HCT116 (cell line): ENCODE measurements at regions not wholly inside any gene's neighbourhood (a gene's known extent, or its start where the extent isn't known, plus 50 kb on each side); places are given as distances from the start of the nearest gene placed in this dataset.

Experiments used
- ATAC-seq: fragments of 200-7000 bp; cut with Tn5 transposase; 2 replicates; pipeline ENCODE4 v1.9.1; 2020; ENCODE audit warnings: mild to moderate bottlenecking, moderate library complexity
- BruUV-seq: library from RNA; stranded (reverse); fragments of 400-500 nt; replicated peaks from 2 replicates; lab custom pipeline; 2021; lab: Mats Ljungman, UMichigan
- CTCF ChIA-PET: fragments of 300-600 bp; sonication (Branson Sonifier 250); formaldehyde crosslinking; loops from one replicate; lab custom pipeline; 2021; ENCODE audit warnings: antibody characterized with exemption; lab: Charles Lee
- POLR2A ChIA-PET: fragments of 300-600, 350-600 bp; sonication (Branson Sonifier 250); formaldehyde crosslinking; loops from one replicate; lab custom pipeline; 2021; ENCODE audit warnings: antibody characterized with exemption; lab: Charles Lee
- RAD21 ChIA-PET, 2 experiments: fragments of 300-600 bp; sonication (Branson Sonifier 250); formaldehyde crosslinking; loops; one replicate each; lab custom pipeline; 2023; ENCODE audit warnings: low total read pairs in 2 of 2; ENCODE audit not compliant: uncharacterized antibody in 2 of 2, unreplicated experiment in 2 of 2, low non-redundant PET in 1 of 2; lab: Charles Lee
- DNase-seq: peaks from one replicate; pipeline ENCODE4 v3.0.0-alpha.2; 2010; ENCODE audit warnings: low read depth, low spot score
- H2AFZ ChIP-seq: fragments of 200-600 bp; shearing (Covaris generic), sonication (generic); 2 replicates; pipeline ENCODE4 v1.6.1; 2017; ENCODE audit warnings: low read depth, mixed run types, mixed read lengths, antibody characterized with exemption, low read length; ENCODE audit not compliant: poor library complexity, severe bottlenecking
- H3K27ac ChIP-seq: 2 replicates; pipeline ENCODE4 v1.5.1; 2012; ENCODE audit warnings: low read depth, low read length
- H3K27me3 ChIP-seq: fragments of 200-600 bp; sonication (generic); 2 replicates; pipeline ENCODE4 v1.6.1; 2016; ENCODE audit warnings: mixed run types, low read length, mixed read lengths; ENCODE audit not compliant: insufficient read depth
- H3K36me3 ChIP-seq, 2 experiments: fragments of 200-500 bp in 1 of 2; fragments of 200-600 bp in 1 of 2; sonication (Bioruptor generic) in 1 of 2; sonication (generic) in 1 of 2; 2 replicates each; pipeline versions ENCODE4 v1.5.1 to v1.6.1; 2014 to 2016; ENCODE audit warnings: low read length in 2 of 2, inconsistent platforms in 1 of 2, mixed read lengths in 1 of 2, mixed run types in 1 of 2; ENCODE audit not compliant: insufficient read depth in 2 of 2, control insufficient read depth in 1 of 2
- H3K4me1 ChIP-seq, 2 experiments: fragments of 200-600 bp in 1 of 2; sonication (generic) in 1 of 2; 2 replicates each; pipeline versions ENCODE4 v1.5.1 to v1.6.1; 2012 to 2017; ENCODE audit warnings: low read length in 2 of 2, inconsistent platforms in 1 of 2, mild to moderate bottlenecking in 1 of 2, mixed read lengths in 1 of 2, mixed run types in 1 of 2, moderate library complexity in 1 of 2; ENCODE audit not compliant: insufficient read depth in 2 of 2, control insufficient read depth in 1 of 2
- H3K4me2 ChIP-seq: fragments of 200-600 bp; sonication (generic); 2 replicates; pipeline ENCODE4 v1.6.1; 2017; ENCODE audit warnings: mixed run types, low read length, mixed read lengths
- H3K4me3 ChIP-seq, 2 experiments: fragments of 200-600 bp in 1 of 2; sonication (generic) in 1 of 2; replicated peaks in 1 of 2; 2 replicates each; pipeline ENCODE4 v1.5.1; 2011 to 2016; ENCODE audit warnings: low read length in 2 of 2, control low read depth in 1 of 2, low read depth in 1 of 2, mild to moderate bottlenecking in 1 of 2, mixed read lengths in 1 of 2, mixed run types in 1 of 2
- H3K79me2 ChIP-seq: fragments of 200-600 bp; sonication (generic); 2 replicates; pipeline ENCODE4 v1.6.1; 2017; ENCODE audit warnings: mild to moderate bottlenecking, mixed run types, low read length, moderate library complexity, mixed read lengths; ENCODE audit not compliant: insufficient read depth
- H3K9ac ChIP-seq: fragments of 200-600 bp; sonication (generic); 2 replicates; pipeline ENCODE4 v1.6.1; 2016; ENCODE audit warnings: low read length, mixed read lengths
- H3K9me2 ChIP-seq: fragments of 200-600 bp; sonication (generic), shearing (Covaris generic); 2 replicates; pipeline ENCODE4 v1.6.1; 2017; ENCODE audit warnings: mixed run types, mild to moderate bottlenecking, moderate library complexity; ENCODE audit not compliant: insufficient read depth
- H3K9me3 ChIP-seq, 2 experiments: fragments of 200-500 bp in 1 of 2; fragments of 200-600 bp in 1 of 2; sonication (Bioruptor generic) in 1 of 2; sonication (generic) in 1 of 2; 2 replicates each; pipeline ENCODE4 v1.6.1; 2014 to 2017; ENCODE audit warnings: low read length in 2 of 2, mixed read lengths in 2 of 2, inconsistent platforms in 1 of 2, low read depth in 1 of 2, mild to moderate bottlenecking in 1 of 2, mixed run types in 1 of 2, moderate library complexity in 1 of 2; ENCODE audit not compliant: control insufficient read depth in 1 of 2, insufficient read depth in 1 of 2
- H4K20me1 ChIP-seq: fragments of 200-600 bp; sonication (generic), shearing (Covaris generic); 2 replicates; pipeline ENCODE4 v1.6.1; 2017; ENCODE audit warnings: mixed run types, mild to moderate bottlenecking, moderate library complexity; ENCODE audit not compliant: insufficient read depth
- EGR1 ChIP-seq: IDR thresholded peaks from 2 replicates; pipeline ENCODE4 v1.6.1; 2012; ENCODE audit warnings: low read depth
- ELF1 ChIP-seq: IDR thresholded peaks from 2 replicates; pipeline ENCODE4 v1.6.1; 2012; ENCODE audit warnings: low read depth, borderline replicate concordance
- EZH2phosphoT487 ChIP-seq: fragments of 200-600 bp; IDR thresholded peaks from 2 replicates; pipeline ENCODE4 v1.6.1; 2018; ENCODE audit warnings: antibody characterized with exemption, borderline replicate concordance
- FOSL1 ChIP-seq: IDR thresholded peaks from 2 replicates; pipeline ENCODE4 v1.6.1; 2012; ENCODE audit warnings: low read depth
- JUND ChIP-seq: IDR thresholded peaks from 2 replicates; pipeline ENCODE4 v1.6.1; 2012
- SIN3A ChIP-seq: IDR thresholded peaks from 2 replicates; pipeline ENCODE4 v1.6.1; 2012; ENCODE audit warnings: low read depth
- SRF ChIP-seq: IDR thresholded peaks from 2 replicates; pipeline ENCODE4 v1.6.1; 2012; ENCODE audit warnings: low read depth
- TCF7L2 ChIP-seq: IDR thresholded peaks from 2 replicates; pipeline ENCODE4 v1.7.0; 2011; ENCODE audit warnings: borderline replicate concordance, inconsistent platforms; ENCODE audit not compliant: insufficient read depth, insufficient read length; ENCODE audit errors: extremely low read depth
- ZNF274 ChIP-seq: fragments of 200-500 bp; sonication (Bioruptor generic); IDR thresholded peaks from 2 replicates; pipeline ENCODE4 v1.6.1; 2014; ENCODE audit warnings: mild to moderate bottlenecking, low read depth, low read length, inconsistent platforms
- intact Hi-C: fragments of 100-400 bp; cut with micrococcal nuclease; formaldehyde crosslinking; loops from 2 replicates; pipeline ENCODE4 v1.10.0; 2022

DNA sequence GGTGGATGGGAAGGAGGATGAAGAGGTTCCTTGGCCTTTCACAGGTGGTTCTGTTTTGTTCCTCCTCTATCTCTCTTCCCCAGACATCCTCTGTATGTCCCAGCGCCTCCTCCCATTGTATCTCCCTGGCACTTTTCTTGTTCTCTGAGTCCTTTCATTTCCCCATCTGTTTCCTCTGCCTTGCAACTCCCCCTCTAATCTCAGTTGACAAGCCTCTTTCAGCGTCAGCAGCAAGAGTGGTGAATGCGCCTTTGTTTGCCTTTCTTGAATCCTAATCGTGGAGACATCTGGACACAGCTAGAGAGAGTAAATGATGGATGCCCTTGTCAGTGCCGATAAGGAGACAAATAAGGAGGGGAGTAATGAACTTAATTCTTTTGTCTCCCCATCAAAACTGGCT, 167.0 kb downstream of the NDUFA10 start:
- RAD21 ChIA-PET: no interaction called here
- H3K79me2 ChIP-seq: no peaks in the 10 kb centered on the region
- no peak overlapping the region for H3K4me2 ChIP-seq
- no peaks in the 10 kb centered on the region for H4K20me1 ChIP-seq
- intact Hi-C loops: no loop called here
- H3K27me3 ChIP-seq: no peaks in the 10 kb centered on the region
- no peak overlapping the region for H3K9ac ChIP-seq
- BruUV-seq: no TSS peak
- POLR2A ChIA-PET: no interaction called here
- H3K9me2 ChIP-seq: no peaks in the 10 kb centered on the region
- no peaks in the 10 kb centered on the region for H3K36me3 ChIP-seq
- CTCF ChIA-PET: no interaction called here
- DNase-seq (no peak), ATAC-seq (no peak)
- no peak overlapping the region for H3K4me3 ChIP-seq
- no peak overlapping the region for H2AFZ ChIP-seq
- no peak overlapping the region for H3K27ac ChIP-seq
- TF ChIP-seq JUND (no peak), ELF1 (no peak), ZNF274 (no peak), EGR1 (no peak)
- no peaks in the 10 kb centered on the region for H3K9me3 ChIP-seq
- no peaks in the 10 kb centered on the region for H3K4me1 ChIP-seq

- ChIA-PET CTCF (no interaction called here), POLR2A (no interaction called here), RAD21 (no interaction called here)
- DNase-seq (no peak), ATAC-seq (no peak)
- intact Hi-C loops: no loop called here
- Histone ChIP-seq H3K9ac (no peak overlapping the region), H2AFZ (no peak overlapping the region), H3K27ac (no peak overlapping the region), H3K36me3 (no peaks in the 10 kb centered on the region), H3K4me1 (no peaks in the 10 kb centered on the region), H3K4me2 (no peak overlapping the region), H3K79me2 (no peaks in the 10 kb centered on the region), H3K4me3 (no peak overlapping the region), H3K9me2 (no peaks in the 10 kb centered on the region), H3K27me3 (no peaks in the 10 kb centered on the region), H4K20me1 (no peaks in the 10 kb centered on the region), H3K9me3 (no peaks in the 10 kb centered on the region)
- no TSS peak for BruUV-seq
- TF ChIP-seq SIN3A (no peak), EZH2phosphoT487 (no peak), TCF7L2 (no peak), SRF (no peak), FOSL1 (no peak), ZNF274 (no peak)
Measured at GRCh38 chr2:239857591-239857990, 167.6 kb downstream of the NDUFA10 start.
